HepG2 (cell line): ENCODE measurements at regions not wholly inside any gene's neighbourhood (a gene's known extent, or its start where the extent isn't known, plus 50 kb on each side); places are given as distances from the start of the nearest gene placed in this dataset.

Source experiments
- ATAC-seq: fragments of 200-7000 bp; cut with Tn5 transposase; 3 replicates; pipeline ENCODE4 v1.9.1; 2020; ENCODE audit warnings: mild to moderate bottlenecking, moderate library complexity
- BruUV-seq: library from RNA; stranded (reverse); fragments of 400-500 nt; replicated peaks from 2 replicates; lab custom pipeline; 2021; lab: Mats Ljungman, UMichigan
- CTCF ChIA-PET: fragments of 300-600 bp; formaldehyde crosslinking; extraction: SDS; loops from one replicate; lab custom pipeline; 2021; ENCODE audit warnings: low total read pairs, inconsistent platforms, low intra/inter-chr PET ratio; lab: Yijun Ruan, JAX
- POLR2A ChIA-PET: fragments of 350-600 bp; sonication (Branson Sonifier 250); formaldehyde crosslinking; loops from one replicate; lab custom pipeline; 2020; ENCODE audit warnings: antibody characterized with exemption, inconsistent platforms; lab: Yijun Ruan, JAX
- DNase-seq: peaks from one replicate; pipeline ENCODE4 v3.0.0-alpha.2; 2015; ENCODE audit warnings: low spot score
- FAIRE-seq: peaks from 3 replicates; lab custom pipeline; 2011; peaks lifted over from hg19 to GRCh38; lab: Jason Lieb, UNC
- H2AFZ ChIP-seq: one replicate; pipeline ENCODE4 v1.6.1; 2011; ENCODE audit warnings: low read length, inconsistent platforms
- H3K27ac ChIP-seq: fragments of 300-600 bp; 3 replicates; pipeline ENCODE4 v1.8.0; 2011; ENCODE audit warnings: mixed run types, mild to moderate bottlenecking, mixed read lengths, low read length, inconsistent platforms; ENCODE audit not compliant: insufficient read depth; ENCODE audit errors: extremely low read length
- H3K27me3 ChIP-seq, 2 experiments: fragments of 200-600 bp in 1 of 2; 2 replicates in 1 of 2; 3 replicates in 1 of 2; pipeline versions ENCODE4 v1.6.0 to v1.8.0; 2011; ENCODE audit warnings: low read length in 2 of 2, mild to moderate bottlenecking in 2 of 2, moderate library complexity in 2 of 2, inconsistent platforms in 1 of 2; ENCODE audit not compliant: insufficient read depth in 2 of 2, control insufficient read depth in 1 of 2
- H3K36me3 ChIP-seq, 2 experiments: fragments of 200-600 bp in 1 of 2; replicated peaks in 1 of 2; 2 replicates in 1 of 2; 3 replicates in 1 of 2; pipeline versions ENCODE4 v1.5.1 to v1.8.0; 2011; ENCODE audit warnings: low read length in 2 of 2, inconsistent platforms in 1 of 2; ENCODE audit not compliant: insufficient read depth in 2 of 2, control insufficient read depth in 1 of 2
- H3K4me1 ChIP-seq: 2 replicates; pipeline ENCODE4 v1.5.1; 2012; ENCODE audit warnings: low read length, inconsistent platforms; ENCODE audit not compliant: insufficient read depth
- H3K4me2 ChIP-seq: 2 replicates; pipeline ENCODE4 v1.6.0; 2011; ENCODE audit warnings: low read depth, low read length, inconsistent platforms
- H3K4me3 ChIP-seq, 3 experiments: fragments of 200-600 bp in 1 of 3; sonication (generic), shearing (Covaris generic) in 1 of 3; replicated peaks in 1 of 3; 2 replicates each; pipeline ENCODE4 v1.5.1; 2011 to 2016; ENCODE audit warnings: low read length in 3 of 3, inconsistent platforms in 2 of 3, low read depth in 2 of 3, mild to moderate bottlenecking in 2 of 3, control low read depth in 1 of 3, mixed read lengths in 1 of 3; ENCODE audit not compliant: insufficient read depth in 1 of 3
- H3K79me2 ChIP-seq: one replicate; pipeline ENCODE4 v1.6.1; 2011; ENCODE audit warnings: low read length, inconsistent platforms; ENCODE audit not compliant: insufficient read depth
- H3K9ac ChIP-seq: 2 replicates; pipeline ENCODE4 v1.6.0; 2011; ENCODE audit warnings: mild to moderate bottlenecking, low read depth, low read length, inconsistent platforms; ENCODE audit not compliant: insufficient read depth
- H3K9me3 ChIP-seq: 2 replicates; pipeline ENCODE4 v1.5.1; 2012; ENCODE audit warnings: mild to moderate bottlenecking, low read length
- H4K20me1 ChIP-seq: 2 replicates; pipeline ENCODE4 v1.6.0; 2011; ENCODE audit warnings: inconsistent platforms, mild to moderate bottlenecking, low read length, moderate library complexity; ENCODE audit not compliant: insufficient read depth
- CBFB ChIP-seq: sonication (generic); formaldehyde crosslinking; IDR thresholded peaks from 2 replicates; pipeline ENCODE4 v1.4.0; 2020; ENCODE audit warnings: missing genetic modification reagents
- CBX5 ChIP-seq: sonication (generic); formaldehyde crosslinking; IDR thresholded peaks from 2 replicates; pipeline ENCODE4 v1.4.0; 2020; ENCODE audit warnings: missing genetic modification reagents, borderline replicate concordance
- GFI1 ChIP-seq: sonication (generic); formaldehyde crosslinking; IDR thresholded peaks from 2 replicates; pipeline ENCODE4 v1.5.0; 2020; ENCODE audit warnings: missing genetic modification reagents, mild to moderate bottlenecking, borderline replicate concordance
- RARA ChIP-seq: IDR thresholded peaks from 2 replicates; pipeline ENCODE4 v1.6.1; 2016; ENCODE audit warnings: missing genetic modification reagents, missing compliant biosample characterization
- THAP11 ChIP-seq: IDR thresholded peaks from 2 replicates; pipeline ENCODE4 v1.6.1; 2016; ENCODE audit warnings: missing biosample characterization, missing genetic modification reagents
- ZNF224 ChIP-seq: sonication (generic); formaldehyde crosslinking; IDR thresholded peaks from 2 replicates; pipeline ENCODE4 v1.5.0; 2020; ENCODE audit warnings: mild to moderate bottlenecking, missing genetic modification reagents
- ZNF282 ChIP-seq: fragments of 450-650 bp; IDR thresholded peaks from 2 replicates; pipeline ENCODE4 v1.6.1; 2018; ENCODE audit not compliant: partially characterized antibody
- ZNF331 ChIP-seq: sonication (generic); formaldehyde crosslinking; IDR thresholded peaks from 2 replicates; pipeline ENCODE4 v1.4.0; 2020; ENCODE audit warnings: missing genetic modification reagents
- ZNF646 ChIP-seq: sonication (generic); formaldehyde crosslinking; IDR thresholded peaks from 2 replicates; pipeline ENCODE4 v1.9.0; 2021; ENCODE audit warnings: mild to moderate bottlenecking, missing genetic modification reagents
- WGBS: methylation state at CpG from one replicate; pipeline ENCODE4 v1.1.6; 2017; ENCODE audit warnings: low lambda C conversion rate; 5-methylcytosine and 5-hydroxymethylcytosine counted together
- in situ Hi-C: cut with HindIII; loops from 2 replicates; pipeline ENCODE4 v1.10.0; 2017; ENCODE audit warnings: low pct_unique_long_range_greater_than_20kb; ENCODE audit not compliant: extremely low pct_ligation_motif_present
- intact Hi-C: fragments of 100-400 bp; cut with micrococcal nuclease; formaldehyde crosslinking; loops from one replicate; pipeline ENCODE4 v1.10.0; 2022; ENCODE audit not compliant: unreplicated experiment

GRCh38 chr6:139823099-139823807 lies 448.8 kb upstream of the CITED2 start:
- Histone ChIP-seq H4K20me1 (no peaks in the 10 kb centered on the region), H3K27me3 (no peaks in the 10 kb centered on the region), H3K79me2 (no peaks in the 10 kb centered on the region), H3K27ac (no peak overlapping the region), H3K4me2 (no peak overlapping the region), H3K9me3 (no peaks in the 10 kb centered on the region), H3K36me3 (no peaks in the 10 kb centered on the region)
- DNase-seq, result no peak
- FAIRE-seq, result no peak
- intact Hi-C loops, result no loop called here
- no peak for ATAC-seq
- ChIA-PET POLR2A (no interaction called here), CTCF (no interaction called here)
- BruUV-seq, result no TSS peak
- TF ChIP-seq RARA (no peak), ZNF282 (no peak), ZNF224 (CRISPR knock-in tag) (no peak), GFI1 (CRISPR knock-in tag) (no peak), THAP11 (no peak), CBFB (CRISPR knock-in tag) (no peak), ZNF331 (CRISPR knock-in tag) (no peak), ZNF646 (CRISPR knock-in tag) (no peak), CBX5 (CRISPR knock-in tag) (no peak)
- TF ChIP-seq, all 625 proteins: peak for 0
- Histone ChIP-seq H3K4me1 (no peaks in the 10 kb centered on the region), H2AFZ (no peak overlapping the region), H3K9ac (no peak overlapping the region), H3K4me3 (no peak overlapping the region)
- in situ Hi-C loops, result no loop called here
- WGBS, result 16% methylated on average over 5 of the region's 5 CpGs
